ENCODE measurements at regions not wholly inside any gene's neighbourhood (a gene's known extent, or its start where the extent isn't known, plus 50 kb on each side); places are given as distances from the start of the nearest gene placed in this dataset.

DNA sequence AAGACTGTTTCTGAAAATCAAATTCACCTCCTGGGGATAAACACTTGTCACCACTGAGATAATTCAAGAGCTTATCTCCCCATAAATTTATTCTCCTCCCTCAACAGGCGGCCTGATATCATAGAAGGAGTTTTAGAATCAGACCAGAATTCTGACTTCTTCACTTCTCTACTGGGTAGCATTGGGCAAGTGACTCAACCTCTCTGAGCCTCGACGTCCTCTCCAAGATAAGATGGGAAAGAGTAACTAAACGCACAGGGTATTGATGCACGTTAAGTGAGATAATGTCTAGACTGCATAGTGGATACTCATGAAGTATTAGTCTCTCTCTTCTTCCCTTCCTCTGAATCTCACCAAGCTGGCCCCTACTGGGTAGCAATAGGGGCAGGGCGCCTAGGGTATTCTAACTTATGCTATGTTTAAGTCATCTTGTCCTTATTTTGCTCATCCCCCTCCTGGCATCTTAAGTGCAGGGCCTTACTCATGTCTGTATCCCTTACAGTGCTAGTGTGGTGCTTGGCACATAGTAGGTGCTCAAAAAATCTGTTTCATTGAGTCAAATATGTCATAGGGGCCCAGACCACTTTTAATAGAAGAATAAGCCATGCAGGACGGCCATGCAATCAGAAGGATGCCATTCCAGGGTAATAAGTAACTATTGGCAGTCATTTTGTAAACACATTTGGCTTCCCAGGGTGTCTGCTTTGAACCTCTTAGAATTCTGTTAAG, 476.4 kb upstream of the CCL2 start:
- Mint-ChIP-seq H3K27me3 (ENCODE audit: low read depth) (peaks cover 51% of the 10 kb centered on the region), H3K9me3 (no peaks in the 10 kb centered on the region), H3K4me3 (no peak overlapping the region), H3K4me1 (peaks cover 3% of the 10 kb centered on the region), H3K36me3 (no peaks in the 10 kb centered on the region), H3K27ac (no peak overlapping the region)
- TF ChIP-seq, protein P1, sequence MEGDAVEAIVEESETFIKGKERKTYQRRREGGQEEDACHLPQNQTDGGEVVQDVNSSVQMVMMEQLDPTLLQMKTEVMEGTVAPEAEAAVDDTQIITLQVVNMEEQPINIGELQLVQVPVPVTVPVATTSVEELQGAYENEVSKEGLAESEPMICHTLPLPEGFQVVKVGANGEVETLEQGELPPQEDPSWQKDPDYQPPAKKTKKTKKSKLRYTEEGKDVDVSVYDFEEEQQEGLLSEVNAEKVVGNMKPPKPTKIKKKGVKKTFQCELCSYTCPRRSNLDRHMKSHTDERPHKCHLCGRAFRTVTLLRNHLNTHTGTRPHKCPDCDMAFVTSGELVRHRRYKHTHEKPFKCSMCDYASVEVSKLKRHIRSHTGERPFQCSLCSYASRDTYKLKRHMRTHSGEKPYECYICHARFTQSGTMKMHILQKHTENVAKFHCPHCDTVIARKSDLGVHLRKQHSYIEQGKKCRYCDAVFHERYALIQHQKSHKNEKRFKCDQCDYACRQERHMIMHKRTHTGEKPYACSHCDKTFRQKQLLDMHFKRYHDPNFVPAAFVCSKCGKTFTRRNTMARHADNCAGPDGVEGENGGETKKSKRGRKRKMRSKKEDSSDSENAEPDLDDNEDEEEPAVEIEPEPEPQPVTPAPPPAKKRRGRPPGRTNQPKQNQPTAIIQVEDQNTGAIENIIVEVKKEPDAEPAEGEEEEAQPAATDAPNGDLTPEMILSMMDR (IDR thresholded peaks at IDR 0.05; ENCODE audit: unreplicated experiment), result no peak
- DNase-seq (ENCODE audit: low spot score in 2 of 2, unreplicated experiment in 2 of 2), result no peak

DNA sequence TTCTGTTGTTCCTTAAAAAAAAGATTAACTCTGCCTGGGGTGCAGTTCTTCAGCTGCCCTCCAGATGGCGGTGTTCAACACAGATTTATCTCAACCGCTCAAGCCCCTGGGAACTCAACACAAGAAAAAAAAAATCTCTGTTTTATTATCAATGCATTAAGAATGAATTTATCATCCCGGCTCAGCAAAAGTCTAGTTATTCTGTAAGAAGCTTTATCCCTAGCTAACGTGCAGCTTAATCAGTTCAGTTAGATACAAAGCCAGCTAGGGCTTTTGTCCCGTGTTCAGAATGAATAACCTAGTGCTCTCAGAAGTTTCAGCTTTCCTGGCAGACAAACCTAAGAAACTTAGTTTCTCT, 475.9 kb upstream of the CCL2 start:
- TF ChIP-seq, protein P1 (IDR thresholded peaks at IDR 0.05; ENCODE audit: unreplicated experiment), result peak; percentile 100
- no peak overlapping the region for H3K4me3 Mint-ChIP-seq
- peaks cover 3% of the 10 kb centered on the region for H3K4me1 Mint-ChIP-seq
- H3K9me3 Mint-ChIP-seq, result no peaks in the 10 kb centered on the region
- H3K36me3 Mint-ChIP-seq, result no peaks in the 10 kb centered on the region
- H3K27me3 Mint-ChIP-seq (ENCODE audit: low read depth), result peaks cover 50% of the 10 kb centered on the region
- peak; percentile 31 to 65 for DNase-seq (ENCODE audit: low spot score in 2 of 2, unreplicated experiment in 2 of 2)
- no peak overlapping the region for H3K27ac Mint-ChIP-seq

DNA sequence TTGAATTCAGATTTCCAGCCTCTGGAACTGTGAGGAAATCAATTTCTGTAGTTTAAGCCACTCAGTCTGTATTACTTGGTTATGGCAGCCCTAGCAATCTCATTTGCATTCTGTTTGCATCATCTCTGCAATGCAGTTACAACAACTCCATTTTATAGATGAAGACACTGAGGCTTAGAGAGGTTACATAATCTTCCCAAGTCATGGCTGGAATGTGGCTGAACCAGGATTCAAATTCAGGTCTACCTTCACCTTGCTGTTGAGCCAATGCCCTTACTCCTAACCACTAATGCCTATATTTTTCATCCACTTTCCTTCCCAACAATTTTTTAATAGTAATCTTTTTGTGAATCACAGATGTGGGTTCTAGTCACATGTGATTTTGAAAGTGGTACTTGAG, 469.8 kb upstream of the CCL2 start:
- Mint-ChIP-seq H3K36me3 (no peaks in the 10 kb centered on the region), H3K4me3 (no peak overlapping the region), H3K27me3 (ENCODE audit: low read depth) (peaks cover 66% of the 10 kb centered on the region), H3K27ac (no peak overlapping the region), H3K4me1 (no peaks in the 10 kb centered on the region), H3K9me3 (no peaks in the 10 kb centered on the region)
- no peak for DNase-seq (ENCODE audit: low spot score in 2 of 2, unreplicated experiment in 2 of 2)
- TF ChIP-seq, protein P1 (IDR thresholded peaks at IDR 0.05; ENCODE audit: unreplicated experiment), result no peak

DNA sequence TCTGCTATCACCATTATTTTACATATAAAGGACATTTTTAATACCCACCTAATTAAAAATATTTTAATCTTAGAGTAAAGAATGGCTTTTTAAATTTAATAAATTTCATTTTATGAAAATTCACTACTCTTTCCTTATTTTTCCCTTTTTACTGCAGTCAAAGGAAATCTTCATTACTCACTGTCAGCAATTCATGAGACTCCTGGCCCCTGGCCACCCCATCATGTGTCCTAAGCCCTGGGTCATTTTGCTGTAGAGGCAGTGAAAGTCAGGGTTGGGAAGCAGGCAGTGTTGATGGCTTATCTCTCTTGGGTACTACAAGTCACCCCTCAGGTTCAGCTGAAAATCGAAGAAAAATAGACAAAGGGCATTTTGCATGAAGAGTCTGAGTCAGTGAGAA, 468.6 kb upstream of the CCL2 start:
- Mint-ChIP-seq H3K9me3 (no peaks in the 10 kb centered on the region), H3K4me3 (no peak overlapping the region), H3K4me1 (no peaks in the 10 kb centered on the region), H3K27ac (no peak overlapping the region), H3K36me3 (no peaks in the 10 kb centered on the region), H3K27me3 (ENCODE audit: low read depth) (peaks cover 59% of the 10 kb centered on the region)
- TF ChIP-seq, protein P1 (IDR thresholded peaks at IDR 0.05; ENCODE audit: unreplicated experiment), result no peak
- DNase-seq (ENCODE audit: low spot score in 2 of 2, unreplicated experiment in 2 of 2), result no peak

DNA sequence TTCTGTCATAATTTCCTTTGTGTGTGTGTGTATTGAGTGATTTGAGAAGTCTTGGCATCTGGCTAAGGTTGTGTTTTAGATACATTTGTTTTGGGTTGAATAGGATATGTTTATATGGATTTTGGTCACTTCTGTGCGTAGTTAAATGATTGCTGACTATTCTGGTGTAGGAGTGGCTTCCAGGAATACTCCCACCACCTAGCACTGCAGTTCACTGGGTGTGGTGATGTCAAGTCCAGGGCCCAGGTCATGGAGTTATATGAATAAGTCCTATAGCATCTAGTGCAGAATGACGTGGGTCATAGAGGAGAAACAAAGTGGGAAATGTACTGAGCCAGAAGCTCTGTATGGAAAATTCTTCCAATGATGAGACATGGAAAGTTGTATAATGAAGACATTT, 465.4 kb upstream of the CCL2 start:
- Mint-ChIP-seq H3K4me3 (no peak overlapping the region), H3K27ac (no peak overlapping the region), H3K36me3 (no peaks in the 10 kb centered on the region), H3K9me3 (no peaks in the 10 kb centered on the region), H3K4me1 (no peaks in the 10 kb centered on the region), H3K27me3 (ENCODE audit: low read depth) (peaks cover 42% of the 10 kb centered on the region)
- DNase-seq (ENCODE audit: low spot score in 2 of 2, unreplicated experiment in 2 of 2), result no peak
- TF ChIP-seq, protein P1 (IDR thresholded peaks at IDR 0.05; ENCODE audit: unreplicated experiment), result no peak

DNA sequence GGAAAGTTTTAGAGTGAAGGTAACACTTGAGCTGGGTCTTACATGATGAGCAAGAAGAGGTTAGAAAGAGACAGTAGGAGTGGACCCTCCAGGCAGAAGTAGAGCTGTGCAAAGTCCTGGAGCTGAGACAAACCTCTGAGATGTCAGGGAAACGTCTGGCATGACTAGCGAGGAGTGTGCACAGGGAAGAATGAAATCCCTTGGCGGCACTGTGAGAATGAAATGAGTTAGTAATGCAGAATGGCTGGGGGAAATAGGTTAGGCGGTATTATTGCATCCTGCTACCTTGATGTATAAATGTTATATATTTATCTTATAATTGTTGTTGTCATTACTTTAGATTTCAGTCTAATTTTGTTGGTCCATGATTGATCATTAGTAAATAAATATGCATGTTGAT, 457.9 kb upstream of the CCL2 start:
- no peak overlapping the region for H3K27ac Mint-ChIP-seq
- no peak overlapping the region for H3K4me3 Mint-ChIP-seq
- no peaks in the 10 kb centered on the region for H3K9me3 Mint-ChIP-seq
- H3K27me3 Mint-ChIP-seq (ENCODE audit: low read depth), result peaks cover 47% of the 10 kb centered on the region
- DNase-seq (ENCODE audit: low spot score in 2 of 2, unreplicated experiment in 2 of 2), result no peak
- H3K4me1 Mint-ChIP-seq, result no peaks in the 10 kb centered on the region
- TF ChIP-seq, protein P1 (IDR thresholded peaks at IDR 0.05; ENCODE audit: unreplicated experiment), result no peak
- H3K36me3 Mint-ChIP-seq, result no peaks in the 10 kb centered on the region

Data from mesothelial cell of epicardium (in vitro differentiated cells).